A549 (cell line): ENCODE measurements at regions not wholly inside any gene's neighbourhood (a gene's known extent, or its start where the extent isn't known, plus 50 kb on each side); places are given as distances from the start of the nearest gene placed in this dataset.

Source experiments
- ATAC-seq, 2 experiments: fragments of 200-7000 bp in 1 of 2; fragments of >200 bp in 1 of 2; cut with Nextera tagmentation in 1 of 2; cut with Tn5 transposase in 1 of 2; 3 replicates each; pipeline versions ENCODE4 v1.8.0 to v1.9.1; 2018 to 2020; ENCODE audit warnings: mild to moderate bottlenecking in 1 of 2, moderate library complexity in 1 of 2
- CTCF ChIA-PET: fragments of 300-600 bp; sonication (Branson Sonifier 250); formaldehyde crosslinking; extraction: SDS; loops from one replicate; lab custom pipeline; 2021; ENCODE audit warnings: antibody characterized with exemption, inconsistent platforms; lab: Yijun Ruan, JAX
- POLR2A ChIA-PET: fragments of 350-600 bp; formaldehyde crosslinking; extraction: SDS; loops from one replicate; lab custom pipeline; 2021; ENCODE audit warnings: antibody characterized with exemption, inconsistent platforms; lab: Yijun Ruan, JAX
- DNase-seq, 2 experiments: peaks; one replicate each; pipeline versions ENCODE4 v3.0.0 to v3.0.0-alpha.2; 2011 to 2016; ENCODE audit warnings: low read depth in 1 of 2, low spot score in 1 of 2
- FAIRE-seq: peaks from 2 replicates; lab custom pipeline; 2011; peaks lifted over from hg19 to GRCh38; lab: Jason Lieb, UNC
- H3K27ac ChIP-seq, 2 experiments: fragments of >200 bp; sonication (Bioruptor Twin); formaldehyde crosslinking; 3 replicates each; pipeline ENCODE4 v1.5.1; 2016 to 2017
- H3K4me1 ChIP-seq: fragments of >200 bp; sonication (Bioruptor Twin); formaldehyde crosslinking; 3 replicates; pipeline ENCODE4 v1.6.1; 2016
- H3K4me2 ChIP-seq: fragments of >200 bp; sonication (Bioruptor Twin); formaldehyde crosslinking; 3 replicates; pipeline ENCODE4 v1.6.1; 2016
- H3K4me3 ChIP-seq: fragments of >200 bp; sonication (Bioruptor Twin); formaldehyde crosslinking; 3 replicates; pipeline ENCODE4 v1.5.1; 2016
- H3K9me3 ChIP-seq: fragments of >200 bp; sonication (Bioruptor Twin); formaldehyde crosslinking; 3 replicates; pipeline ENCODE4 v1.6.1; 2016
- CHD4 ChIP-seq: fragments of 200-600 bp; sonication (generic); IDR thresholded peaks from 2 replicates; pipeline ENCODE4 v1.6.1; 2016; ENCODE audit warnings: antibody characterized with exemption, mild to moderate bottlenecking, borderline replicate concordance
- EHMT2 ChIP-seq: fragments of 200-600 bp; sonication (generic); IDR thresholded peaks from 2 replicates; pipeline ENCODE4 v1.6.1; 2016; ENCODE audit warnings: antibody characterized with exemption, low read depth, mild to moderate bottlenecking, moderate library complexity
- FOSB ChIP-seq: fragments of 250-450 bp; sonication (Bioruptor Pico); IDR thresholded peaks from 2 replicates; pipeline ENCODE4 v1.5.0; 2020; ENCODE audit warnings: mild to moderate bottlenecking, moderate library complexity
- FOXS1 ChIP-seq: fragments of 250-450 bp; sonication (Bioruptor Pico); IDR thresholded peaks from 2 replicates; pipeline ENCODE4 v1.5.0; 2020; ENCODE audit warnings: mild to moderate bottlenecking, moderate library complexity
- GATA3 ChIP-seq: IDR thresholded peaks from 2 replicates; pipeline ENCODE4 v1.6.1; 2012; ENCODE audit warnings: borderline replicate concordance
- JUNB ChIP-seq: fragments of >200 bp; sonication (Bioruptor Twin); formaldehyde crosslinking; IDR thresholded peaks from 2 replicates; pipeline ENCODE4 v1.6.1; 2016
- KDM1A ChIP-seq: fragments of 200-600 bp; sonication (generic); IDR thresholded peaks from 2 replicates; pipeline ENCODE4 v1.6.1; 2016; ENCODE audit warnings: low read depth, mild to moderate bottlenecking
- MAZ ChIP-seq: fragments of 150-350 bp; IDR thresholded peaks from 2 replicates; pipeline ENCODE4 v1.6.1; 2014; ENCODE audit warnings: antibody characterized with exemption, low read depth, low read length, borderline replicate concordance
- NFE2L2 ChIP-seq: fragments of 150-350 bp; conservative IDR thresholded peaks from 2 replicates; pipeline ENCODE4 v1.6.1; 2014; ENCODE audit warnings: low read length
- NR3C1 ChIP-seq: fragments of >200 bp; sonication (Bioruptor Twin); formaldehyde crosslinking; IDR thresholded peaks from 3 replicates; pipeline ENCODE4 v1.6.1; 2017
- PHF8 ChIP-seq: fragments of 200-600 bp; sonication (generic); IDR thresholded peaks from 2 replicates; pipeline ENCODE4 v1.6.1; 2016; ENCODE audit warnings: low read depth, mild to moderate bottlenecking, antibody characterized with exemption, moderate library complexity, borderline replicate concordance
- SMC3 ChIP-seq: fragments of >200 bp; sonication (Bioruptor Twin); formaldehyde crosslinking; IDR thresholded peaks from 3 replicates; pipeline ENCODE4 v1.6.1; 2018; ENCODE audit warnings: inconsistent platforms
- SREBF2 ChIP-seq: fragments of 450-650 bp; IDR thresholded peaks from 2 replicates; pipeline ENCODE4 v1.6.1; 2014; ENCODE audit warnings: mild to moderate bottlenecking, moderate library complexity
- TFCP2L1 ChIP-seq: fragments of 250-450 bp; sonication (Bioruptor Pico); IDR thresholded peaks from 2 replicates; pipeline ENCODE4 v1.5.0; 2021; ENCODE audit warnings: mild to moderate bottlenecking
- ZFP36 ChIP-seq: fragments of 450-650 bp; IDR thresholded peaks from 2 replicates; pipeline ENCODE4 v1.6.1; 2014; ENCODE audit warnings: borderline replicate concordance; ENCODE audit not compliant: partially characterized antibody
- ZNF302 ChIP-seq: fragments of 250-450 bp; sonication (Bioruptor Pico); IDR thresholded peaks from 2 replicates; pipeline ENCODE4 v1.9.0; 2021; ENCODE audit warnings: inconsistent platforms, mild to moderate bottlenecking, moderate library complexity
- WGBS: methylation state at CpG from one replicate; pipeline ENCODE4 v1.1.6; 2017; ENCODE audit errors: missing lambda C conversion rate; 5-methylcytosine and 5-hydroxymethylcytosine counted together
- TF ChIP-seq, protein P1 (sequence below): fragments of 250-450 bp; sonication (Bioruptor Pico); IDR thresholded peaks from 2 replicates; pipeline ENCODE4 v1.5.0; 2021; ENCODE audit warnings: mild to moderate bottlenecking, moderate library complexity, borderline replicate concordance
- TF ChIP-seq, protein P2 (sequence below): IDR thresholded peaks from 2 replicates; pipeline ENCODE4 v1.6.1; 2012
- TF ChIP-seq, protein P3 (sequence below): fragments of 250-450 bp; sonication (Bioruptor Pico); IDR thresholded peaks from 2 replicates; pipeline ENCODE4 v1.5.0; 2020; ENCODE audit warnings: low read depth, mild to moderate bottlenecking, moderate library complexity
- TF ChIP-seq, protein P4 (sequence below): fragments of >200 bp; sonication (Bioruptor Twin); formaldehyde crosslinking; IDR thresholded peaks from 3 replicates; pipeline ENCODE4 v1.5.1; 2016
- TF ChIP-seq, protein P5 (sequence below): IDR thresholded peaks from 2 replicates; pipeline ENCODE4 v1.6.1; 2012

DNA sequence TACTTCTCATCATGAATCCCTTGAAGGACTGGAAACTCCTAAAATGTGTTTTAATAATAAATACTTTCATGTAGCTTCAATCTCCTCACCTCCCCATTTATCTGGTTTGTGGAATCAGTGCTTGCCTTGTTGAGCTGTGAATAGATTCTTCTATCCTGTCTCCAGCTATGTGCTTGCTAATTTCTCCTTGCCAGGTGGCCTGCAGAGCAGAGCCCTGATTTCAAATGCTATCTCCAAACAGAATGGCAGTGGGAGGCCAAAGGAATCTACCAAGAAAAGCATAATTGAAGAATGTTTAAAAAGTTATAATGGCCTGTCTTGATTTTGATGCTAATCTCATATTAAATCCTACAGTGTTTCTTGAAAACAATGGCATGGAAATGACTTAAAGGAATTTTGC, 309.3 kb upstream of the CHORDC1 start:
- FAIRE-seq (no peak), ATAC-seq (no peak)
- CTCF ChIA-PET, result no interaction called here

DNA sequence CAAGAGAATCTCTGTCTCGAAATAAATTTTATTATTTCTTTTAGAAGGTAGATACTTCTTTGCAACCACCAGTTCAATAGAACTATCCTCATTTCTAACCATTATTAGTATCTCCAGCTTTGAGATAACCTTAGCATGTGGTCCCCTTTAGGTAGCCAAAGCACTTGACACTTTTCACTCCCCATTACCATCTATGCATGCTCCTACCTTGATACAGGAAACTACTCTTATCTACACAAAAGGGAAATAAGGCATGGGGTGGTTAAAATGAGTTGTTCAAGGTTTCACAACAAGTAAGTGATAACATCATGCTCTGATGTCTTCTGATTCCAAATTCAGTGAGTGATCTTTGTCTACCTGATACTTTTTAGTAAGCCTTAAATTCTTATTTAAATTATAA, 308.2 kb upstream of the CHORDC1 start:
- Histone ChIP-seq H3K4me1 (no peaks in the 10 kb centered on the region), H3K9me3 (no peaks in the 10 kb centered on the region), H3K4me2 (no peak overlapping the region), H3K4me3 (no peak overlapping the region), H3K27ac (no peak overlapping the region)
- 0% methylated on average over 1 of the region's 1 CpG for WGBS
- ATAC-seq (no peak), DNase-seq (no peak)
- POLR2A ChIA-PET, result no interaction called here
- TF ChIP-seq ZNF302 (CRISPR knock-in tag), result no peak
- TF ChIP-seq, all 56 proteins: peak for 0
- CTCF ChIA-PET, result no interaction called here
- FAIRE-seq, result no peak

More for the DNA sequence above, 309.3 kb upstream of the CHORDC1 start:
- DNase-seq, result no peak
- no peak for TF ChIP-seq JUNB
- TF ChIP-seq, all 56 proteins: peak for 0
- Histone ChIP-seq H3K4me2 (no peak overlapping the region), H3K27ac (no peak overlapping the region), H3K9me3 (no peaks in the 10 kb centered on the region), H3K4me3 (no peak overlapping the region), H3K4me1 (no peaks in the 10 kb centered on the region)
- POLR2A ChIA-PET, result no interaction called here

DNA sequence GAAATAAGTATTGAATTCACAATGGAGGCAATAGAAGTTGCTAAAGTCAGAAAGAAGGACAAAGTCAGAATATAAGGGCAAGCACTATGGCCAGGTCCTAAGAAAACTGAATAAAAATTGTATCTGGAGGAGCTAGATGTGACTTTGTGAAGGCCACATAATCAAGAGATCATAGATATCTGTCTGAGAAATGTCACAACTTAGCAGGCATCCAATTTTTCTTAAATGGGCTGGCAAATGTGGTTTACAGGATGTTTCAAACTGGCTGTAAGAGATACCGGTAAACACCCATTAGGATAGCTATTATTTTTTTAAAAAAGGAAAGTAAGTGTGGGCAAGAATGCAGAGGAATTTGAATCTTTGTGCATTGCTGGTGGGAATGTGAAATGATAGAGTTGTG, 303.1 kb upstream of the CHORDC1 start:
- Histone ChIP-seq H3K4me3 (no peak overlapping the region), H3K4me1 (no peaks in the 10 kb centered on the region), H3K4me2 (no peak overlapping the region)
- ATAC-seq, result no peak
- CTCF ChIA-PET, result no interaction called here
- no peak for DNase-seq
- no peak for TF ChIP-seq NR3C1
- TF ChIP-seq SREBF2, result no peak
- no peak for TF ChIP-seq SMC3
- no peak for TF ChIP-seq NFE2L2
- no peak for TF ChIP-seq EHMT2
- no peak for TF ChIP-seq CHD4
- TF ChIP-seq ZFP36, result no peak
- TF ChIP-seq, protein P1, sequence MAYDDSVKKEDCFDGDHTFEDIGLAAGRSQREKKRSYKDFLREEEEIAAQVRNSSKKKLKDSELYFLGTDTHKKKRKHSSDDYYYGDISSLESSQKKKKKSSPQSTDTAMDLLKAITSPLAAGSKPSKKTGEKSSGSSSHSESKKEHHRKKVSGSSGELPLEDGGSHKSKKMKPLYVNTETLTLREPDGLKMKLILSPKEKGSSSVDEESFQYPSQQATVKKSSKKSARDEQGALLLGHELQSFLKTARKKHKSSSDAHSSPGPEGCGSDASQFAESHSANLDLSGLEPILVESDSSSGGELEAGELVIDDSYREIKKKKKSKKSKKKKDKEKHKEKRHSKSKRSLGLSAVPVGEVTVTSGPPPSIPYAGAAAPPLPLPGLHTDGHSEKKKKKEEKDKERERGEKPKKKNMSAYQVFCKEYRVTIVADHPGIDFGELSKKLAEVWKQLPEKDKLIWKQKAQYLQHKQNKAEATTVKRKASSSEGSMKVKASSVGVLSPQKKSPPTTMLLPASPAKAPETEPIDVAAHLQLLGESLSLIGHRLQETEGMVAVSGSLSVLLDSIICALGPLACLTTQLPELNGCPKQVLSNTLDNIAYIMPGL, result no peak
- TF ChIP-seq, all 56 proteins: peak for 0
- Histone ChIP-seq H3K27ac (no peak overlapping the region), H3K9me3 (no peaks in the 10 kb centered on the region)
- POLR2A ChIA-PET, result no interaction called here
- no peak for FAIRE-seq
- WGBS, result 85% methylated on average over 1 of the region's 1 CpG

DNA sequence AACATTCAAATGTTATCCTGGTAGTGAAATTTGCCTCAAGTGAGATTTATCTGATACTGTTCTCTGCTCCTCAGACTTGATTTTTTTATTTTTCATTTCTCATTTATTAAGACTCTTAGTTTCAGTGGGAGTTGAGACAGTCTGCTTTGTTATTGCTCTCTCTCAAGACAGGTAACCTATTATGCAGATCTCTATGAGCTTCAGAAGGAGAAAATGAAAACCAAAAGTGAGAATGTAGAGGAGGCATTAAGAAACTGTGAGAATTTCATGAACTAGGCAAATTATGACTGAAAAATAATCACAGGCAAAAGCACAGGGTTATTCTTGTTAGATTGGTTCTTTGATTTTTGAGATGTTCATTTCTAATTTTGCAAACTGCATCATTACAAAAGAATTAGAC, 290.0 kb upstream of the CHORDC1 start:
- no peaks in the 10 kb centered on the region; the same call in 2 of the 3 replicates for H3K9me3 ChIP-seq
- FAIRE-seq (no peak), ATAC-seq (no peak), DNase-seq (no peak)
- no peak overlapping the region for H3K4me3 ChIP-seq
- POLR2A ChIA-PET, result no interaction called here
- H3K4me2 ChIP-seq, result no peak overlapping the region
- H3K4me1 ChIP-seq, result no peaks in the 10 kb centered on the region
- H3K27ac ChIP-seq, result no peak overlapping the region
- CTCF ChIA-PET, result interaction anchor here (1.1 kb wide), 1 partner anchor 47 kb away, joined by 3 read pairs; no protein-coding TSS in a partner anchor
- TF ChIP-seq, protein P2, sequence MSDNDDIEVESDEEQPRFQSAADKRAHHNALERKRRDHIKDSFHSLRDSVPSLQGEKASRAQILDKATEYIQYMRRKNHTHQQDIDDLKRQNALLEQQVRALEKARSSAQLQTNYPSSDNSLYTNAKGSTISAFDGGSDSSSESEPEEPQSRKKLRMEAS, result no peak
- TF ChIP-seq CHD4, result no peak
- TF ChIP-seq, protein P3, sequence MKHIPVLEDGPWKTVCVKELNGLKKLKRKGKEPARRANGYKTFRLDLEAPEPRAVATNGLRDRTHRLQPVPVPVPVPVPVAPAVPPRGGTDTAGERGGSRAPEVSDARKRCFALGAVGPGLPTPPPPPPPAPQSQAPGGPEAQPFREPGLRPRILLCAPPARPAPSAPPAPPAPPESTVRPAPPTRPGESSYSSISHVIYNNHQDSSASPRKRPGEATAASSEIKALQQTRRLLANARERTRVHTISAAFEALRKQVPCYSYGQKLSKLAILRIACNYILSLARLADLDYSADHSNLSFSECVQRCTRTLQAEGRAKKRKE (CRISPR knock-in tag), result no peak
- TF ChIP-seq FOSB, result no peak

DNA sequence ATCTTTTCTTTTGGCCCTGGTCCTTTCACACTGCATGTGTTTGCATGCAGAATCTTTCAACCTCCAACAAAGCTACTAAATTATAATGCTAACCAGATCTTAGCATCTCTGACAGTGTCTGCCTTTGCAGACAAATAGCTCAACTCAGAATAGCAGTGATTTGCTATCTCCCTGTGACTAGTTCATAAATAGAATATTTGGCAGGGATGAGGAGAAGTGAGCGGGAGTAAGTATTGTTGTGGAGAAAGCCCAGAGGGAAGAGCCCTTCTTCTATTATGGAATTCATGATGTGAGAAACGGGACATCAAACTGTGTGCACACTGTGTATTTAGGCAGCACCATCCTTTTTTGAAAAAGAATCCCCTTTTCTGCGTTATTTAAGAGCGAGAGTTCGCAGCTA, 288.0 kb upstream of the CHORDC1 start:
- Histone ChIP-seq H3K4me2 (no peak overlapping the region), H3K4me1 (no peaks in the 10 kb centered on the region), H3K4me3 (no peak overlapping the region), H3K27ac (no peak overlapping the region), H3K9me3 (no peaks in the 10 kb centered on the region)
- DNase-seq (no peak), FAIRE-seq (no peak), ATAC-seq (no peak)
- 41% methylated on average over 5 of the region's 5 CpGs for WGBS
- ChIA-PET CTCF (no interaction called here), POLR2A (no interaction called here)
- TF ChIP-seq FOXS1, result no peak
- TF ChIP-seq, protein P1, result no peak
- TF ChIP-seq MAZ, result no peak
- TF ChIP-seq, protein P4, sequence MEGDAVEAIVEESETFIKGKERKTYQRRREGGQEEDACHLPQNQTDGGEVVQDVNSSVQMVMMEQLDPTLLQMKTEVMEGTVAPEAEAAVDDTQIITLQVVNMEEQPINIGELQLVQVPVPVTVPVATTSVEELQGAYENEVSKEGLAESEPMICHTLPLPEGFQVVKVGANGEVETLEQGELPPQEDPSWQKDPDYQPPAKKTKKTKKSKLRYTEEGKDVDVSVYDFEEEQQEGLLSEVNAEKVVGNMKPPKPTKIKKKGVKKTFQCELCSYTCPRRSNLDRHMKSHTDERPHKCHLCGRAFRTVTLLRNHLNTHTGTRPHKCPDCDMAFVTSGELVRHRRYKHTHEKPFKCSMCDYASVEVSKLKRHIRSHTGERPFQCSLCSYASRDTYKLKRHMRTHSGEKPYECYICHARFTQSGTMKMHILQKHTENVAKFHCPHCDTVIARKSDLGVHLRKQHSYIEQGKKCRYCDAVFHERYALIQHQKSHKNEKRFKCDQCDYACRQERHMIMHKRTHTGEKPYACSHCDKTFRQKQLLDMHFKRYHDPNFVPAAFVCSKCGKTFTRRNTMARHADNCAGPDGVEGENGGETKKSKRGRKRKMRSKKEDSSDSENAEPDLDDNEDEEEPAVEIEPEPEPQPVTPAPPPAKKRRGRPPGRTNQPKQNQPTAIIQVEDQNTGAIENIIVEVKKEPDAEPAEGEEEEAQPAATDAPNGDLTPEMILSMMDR, result no peak
- no peak for TF ChIP-seq PHF8
- TF ChIP-seq, protein P5, sequence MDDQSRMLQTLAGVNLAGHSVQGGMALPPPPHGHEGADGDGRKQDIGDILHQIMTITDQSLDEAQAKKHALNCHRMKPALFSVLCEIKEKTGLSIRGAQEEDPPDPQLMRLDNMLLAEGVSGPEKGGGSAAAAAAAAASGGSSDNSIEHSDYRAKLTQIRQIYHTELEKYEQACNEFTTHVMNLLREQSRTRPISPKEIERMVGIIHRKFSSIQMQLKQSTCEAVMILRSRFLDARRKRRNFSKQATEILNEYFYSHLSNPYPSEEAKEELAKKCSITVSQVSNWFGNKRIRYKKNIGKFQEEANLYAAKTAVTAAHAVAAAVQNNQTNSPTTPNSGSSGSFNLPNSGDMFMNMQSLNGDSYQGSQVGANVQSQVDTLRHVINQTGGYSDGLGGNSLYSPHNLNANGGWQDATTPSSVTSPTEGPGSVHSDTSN, result no peak
- TF ChIP-seq TFCP2L1, result no peak
- TF ChIP-seq KDM1A, result no peak
- TF ChIP-seq GATA3, result no peak
